ENCODE measurements at regions not wholly inside any gene's neighbourhood (a gene's known extent, or its start where the extent isn't known, plus 50 kb on each side); places are given as distances from the start of the nearest gene placed in this dataset.

DNA sequence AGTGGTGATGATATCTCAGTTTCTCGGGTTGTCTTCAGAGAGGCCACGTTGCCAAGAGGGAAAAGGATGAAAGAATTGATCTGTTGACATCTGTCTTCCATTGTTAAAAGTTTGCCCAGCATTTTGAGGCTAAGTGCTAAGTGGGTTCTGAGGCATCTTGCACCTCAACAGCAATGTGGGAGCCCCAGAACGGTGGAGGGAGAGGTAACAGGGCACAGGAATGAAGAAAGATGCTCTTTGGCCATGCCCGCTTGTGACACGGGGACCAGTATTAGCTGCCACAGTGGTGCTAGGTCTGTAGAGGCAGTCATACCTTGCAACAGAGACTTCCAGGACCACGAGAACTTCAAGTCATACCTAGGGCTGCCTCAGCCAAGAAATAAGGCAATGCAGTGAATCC is 106.6 kb upstream of the NUPR2 start:
- no peaks in the 10 kb centered on the region for H3K9me3 ChIP-seq (replicated peaks; ENCODE audit: control insufficient read depth, insufficient read depth, low read length)
- ATAC-seq (no peak), DNase-seq (ENCODE audit: low read depth, low spot score) (no peak), FAIRE-seq (no peak)
- no peaks in the 10 kb centered on the region for H3K27me3 ChIP-seq (replicated peaks in 1 of 2; ENCODE audit: control insufficient read depth in 2 of 2, insufficient read depth in 2 of 2, low read length in 1 of 2)
- no peaks in the 10 kb centered on the region for H3K79me2 ChIP-seq (ENCODE audit: control insufficient read depth, insufficient read depth, low read length)
- ChIA-PET RAD21 (ENCODE audit: unreplicated experiment) (no interaction called here), CTCF (no interaction called here), POLR2A (no interaction called here), SMC1A (ENCODE audit: uncharacterized antibody, unreplicated experiment) (no interaction called here)
- no peak overlapping the region for H3K27ac ChIP-seq (ENCODE audit: control insufficient read depth, insufficient read depth)
- H3K36me3 ChIP-seq (ENCODE audit: control insufficient read depth in 2 of 2, insufficient read depth in 2 of 2, low read length in 1 of 2), result no peaks in the 10 kb centered on the region
- intact Hi-C loops (cut with micrococcal nuclease; ENCODE audit: unreplicated experiment), result no loop called here
- in situ Hi-C loops (cut with MboI), result no loop called here
- 32% methylated on average over 6 of the region's 6 CpGs for WGBS (ENCODE audit: insufficient coverage, insufficient replicate concordance, low lambda C conversion rate, missing lambda C conversion rate)
- no peak for TF ChIP-seq FOXM1 (IDR thresholded peaks at IDR 0.05; ENCODE audit: low read depth, low read length)
- TF ChIP-seq ATF7 (IDR thresholded peaks at IDR 0.05; ENCODE audit: low read depth), result no peak
- TF ChIP-seq YY1 (IDR thresholded peaks at IDR 0.05; ENCODE audit: low read depth, low read length), result no peak
- no peak for TF ChIP-seq CBX5 (IDR thresholded peaks at IDR 0.05; ENCODE audit: low read depth)
- TF ChIP-seq KAT2A (conservative IDR thresholded peaks at IDR 0.05; ENCODE audit: control insufficient read depth, low read depth, low read length), result no peak
- TF ChIP-seq LARP7 (IDR thresholded peaks at IDR 0.05), result no peak
- TF ChIP-seq SMC3 (IDR thresholded peaks at IDR 0.05; ENCODE audit: borderline replicate concordance, low read length), result no peak
- no TSS peak for BruUV-seq (replicated peaks)
- no peaks in the 10 kb centered on the region for H3K4me1 ChIP-seq (ENCODE audit: control insufficient read depth, insufficient read depth, low read length)
- H3K9ac ChIP-seq (ENCODE audit: control insufficient read depth, insufficient read depth, low read length), result no peak overlapping the region
- H4K20me1 ChIP-seq (ENCODE audit: control insufficient read depth, insufficient read depth), result no peaks in the 10 kb centered on the region
- no peak overlapping the region for H3K4me2 ChIP-seq (ENCODE audit: control insufficient read depth, insufficient read depth)
- no peak overlapping the region for H3K4me3 ChIP-seq
- H2AFZ ChIP-seq (ENCODE audit: control insufficient read depth, low read depth, low read length), result no peak overlapping the region

DNA sequence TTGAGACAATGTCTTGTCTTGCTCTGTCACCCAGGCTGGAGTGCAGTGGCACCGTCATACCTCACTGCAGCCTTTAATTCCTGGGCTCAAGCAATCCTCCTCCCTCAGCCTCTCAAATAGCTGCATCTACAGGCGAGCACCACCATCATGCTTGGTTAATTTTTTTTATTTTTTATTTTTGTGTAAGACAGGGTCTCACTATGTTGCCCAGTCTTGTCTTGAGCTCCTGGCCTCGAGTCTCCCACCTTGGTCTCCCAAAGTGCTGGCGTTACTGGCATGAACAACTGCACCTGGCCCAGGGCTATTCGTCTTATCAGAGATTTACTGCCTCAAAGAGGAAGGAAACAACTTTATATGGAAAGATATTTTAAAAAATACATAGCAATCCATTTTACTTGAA is 102.8 kb upstream of the NUPR2 start:
- RAD21 ChIA-PET (ENCODE audit: unreplicated experiment), result no interaction called here
- SMC1A ChIA-PET (ENCODE audit: uncharacterized antibody, unreplicated experiment), result no interaction called here
- Histone ChIP-seq H4K20me1 (ENCODE audit: control insufficient read depth, insufficient read depth) (no peaks in the 10 kb centered on the region), H3K4me2 (ENCODE audit: control insufficient read depth, insufficient read depth) (no peak overlapping the region), H3K4me1 (ENCODE audit: control insufficient read depth, insufficient read depth, low read length) (no peaks in the 10 kb centered on the region), H3K27me3 (replicated peaks in 1 of 2; ENCODE audit: control insufficient read depth in 2 of 2, insufficient read depth in 2 of 2, low read length in 1 of 2) (no peaks in the 10 kb centered on the region), H3K36me3 (ENCODE audit: control insufficient read depth in 2 of 2, insufficient read depth in 2 of 2, low read length in 1 of 2) (no peaks in the 10 kb centered on the region), H3K9me3 (replicated peaks; ENCODE audit: control insufficient read depth, insufficient read depth, low read length) (no peaks in the 10 kb centered on the region; the same call in 2 of the 3 replicates), H3K79me2 (ENCODE audit: control insufficient read depth, insufficient read depth, low read length) (no peaks in the 10 kb centered on the region), H3K9ac (ENCODE audit: control insufficient read depth, insufficient read depth, low read length) (no peak overlapping the region), H3K27ac (ENCODE audit: control insufficient read depth, insufficient read depth) (no peak overlapping the region), H3K4me3 (no peak overlapping the region), H2AFZ (ENCODE audit: control insufficient read depth, low read depth, low read length) (no peak overlapping the region)
- no peak for DNase-seq (ENCODE audit: low read depth, low spot score)
- POLR2A ChIA-PET, result no interaction called here
- 1% methylated on average over 5 of the region's 5 CpGs for WGBS (ENCODE audit: insufficient coverage, insufficient replicate concordance, low lambda C conversion rate, missing lambda C conversion rate)
- no TSS peak for BruUV-seq (replicated peaks)
- intact Hi-C loops (cut with micrococcal nuclease; ENCODE audit: unreplicated experiment) (no loop called here), in situ Hi-C loops (cut with MboI) (no loop called here)
- ATAC-seq, result no peak
- FAIRE-seq, result no peak
- CTCF ChIA-PET, result no interaction called here
- TF ChIP-seq, protein P1, sequence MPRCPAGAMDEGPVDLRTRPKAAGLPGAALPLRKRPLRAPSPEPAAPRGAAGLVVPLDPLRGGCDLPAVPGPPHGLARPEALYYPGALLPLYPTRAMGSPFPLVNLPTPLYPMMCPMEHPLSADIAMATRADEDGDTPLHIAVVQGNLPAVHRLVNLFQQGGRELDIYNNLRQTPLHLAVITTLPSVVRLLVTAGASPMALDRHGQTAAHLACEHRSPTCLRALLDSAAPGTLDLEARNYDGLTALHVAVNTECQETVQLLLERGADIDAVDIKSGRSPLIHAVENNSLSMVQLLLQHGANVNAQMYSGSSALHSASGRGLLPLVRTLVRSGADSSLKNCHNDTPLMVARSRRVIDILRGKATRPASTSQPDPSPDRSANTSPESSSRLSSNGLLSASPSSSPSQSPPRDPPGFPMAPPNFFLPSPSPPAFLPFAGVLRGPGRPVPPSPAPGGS (IDR thresholded peaks at IDR 0.05; ENCODE audit: borderline replicate concordance, insufficient read depth, low read depth, low read length, poor library complexity, severe bottlenecking), result no peak
- no peak for TF ChIP-seq TCF7 (IDR thresholded peaks at IDR 0.05; ENCODE audit: borderline replicate concordance)
- TF ChIP-seq, protein P2, sequence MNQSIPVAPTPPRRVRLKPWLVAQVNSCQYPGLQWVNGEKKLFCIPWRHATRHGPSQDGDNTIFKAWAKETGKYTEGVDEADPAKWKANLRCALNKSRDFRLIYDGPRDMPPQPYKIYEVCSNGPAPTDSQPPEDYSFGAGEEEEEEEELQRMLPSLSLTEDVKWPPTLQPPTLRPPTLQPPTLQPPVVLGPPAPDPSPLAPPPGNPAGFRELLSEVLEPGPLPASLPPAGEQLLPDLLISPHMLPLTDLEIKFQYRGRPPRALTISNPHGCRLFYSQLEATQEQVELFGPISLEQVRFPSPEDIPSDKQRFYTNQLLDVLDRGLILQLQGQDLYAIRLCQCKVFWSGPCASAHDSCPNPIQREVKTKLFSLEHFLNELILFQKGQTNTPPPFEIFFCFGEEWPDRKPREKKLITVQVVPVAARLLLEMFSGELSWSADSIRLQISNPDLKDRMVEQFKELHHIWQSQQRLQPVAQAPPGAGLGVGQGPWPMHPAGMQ (IDR thresholded peaks at IDR 0.05; ENCODE audit: borderline replicate concordance), result no peak
- no peak for TF ChIP-seq IRF4 (IDR thresholded peaks at IDR 0.05; ENCODE audit: low read depth, low read length)
- no peak for TF ChIP-seq KDM1A (IDR thresholded peaks at IDR 0.05; ENCODE audit: borderline replicate concordance)
- TF ChIP-seq KAT2A (conservative IDR thresholded peaks at IDR 0.05; ENCODE audit: control insufficient read depth, low read depth, low read length), result no peak
- TF ChIP-seq GABPA (IDR thresholded peaks at IDR 0.05; ENCODE audit: low read depth), result no peak
- no peak for TF ChIP-seq POU2F2 (IDR thresholded peaks at IDR 0.05; ENCODE audit: borderline replicate concordance, low read depth, low read length)
- no peak for TF ChIP-seq SPI1 (IDR thresholded peaks at IDR 0.05; ENCODE audit: borderline replicate concordance, insufficient read depth, low read depth, low read length)
- no peak for TF ChIP-seq EP300 (IDR thresholded peaks at IDR 0.05; ENCODE audit: borderline replicate concordance in 1 of 2, control insufficient read depth in 1 of 2, low read depth in 2 of 2, low read length in 2 of 2)
- TF ChIP-seq WRNIP1 (IDR thresholded peaks at IDR 0.05; ENCODE audit: borderline replicate concordance, low read depth, low read length), result no peak

Measured in GM12878 (cell line).